UCSD-AML1 (cell line): ENCODE measurements at regions not wholly inside any gene's neighbourhood (a gene's known extent, or its start where the extent isn't known, plus 50 kb on each side); places are given as distances from the start of the nearest gene placed in this dataset.

Experiments
- DNase-seq: peaks from one replicate; lab custom pipeline; 2025; ENCODE audit not compliant: unreplicated experiment; lab: John Stamatoyannopoulos, UW

- no peak for DNase-seq
Observed at GRCh38 chr10:21329995-21330627, 195.4 kb downstream of the SKIDA1 start.

GRCh38 chr10:21327289-21327993, 198.0 kb downstream of the SKIDA1 start:
- DNase-seq: no peak

GRCh38 chr10:21326594-21327288, 198.7 kb downstream of the SKIDA1 start:
- no peak for DNase-seq

GRCh38 chr10:21318540-21319167, 206.8 kb downstream of the SKIDA1 start:
- DNase-seq: no peak

- no peak for DNase-seq
Observed at GRCh38 chr10:21317902-21318301, 207.6 kb downstream of the SKIDA1 start.

GRCh38 chr10:21315645-21316220, 209.7 kb downstream of the SKIDA1 start:
- no peak for DNase-seq

- DNase-seq: no peak
Observed at GRCh38 chr10:21314906-21315644, 210.4 kb downstream of the SKIDA1 start.

GRCh38 chr10:21314111-21314626, 211.3 kb downstream of the SKIDA1 start:
- DNase-seq: no peak

- DNase-seq: no peak
Observed at GRCh38 chr10:21313691-21314090, 211.8 kb downstream of the SKIDA1 start.

GRCh38 chr10:21311426-21311825, 214.1 kb downstream of the SKIDA1 start:
- no peak for DNase-seq

- DNase-seq: no peak
Observed at GRCh38 chr10:21309427-21309826, 216.1 kb downstream of the SKIDA1 start.

- no peak for DNase-seq
Observed at GRCh38 chr10:21308946-21309345, 216.5 kb downstream of the SKIDA1 start.

GRCh38 chr10:21308018-21308417, 217.5 kb downstream of the SKIDA1 start:
- no peak for DNase-seq

- no peak for DNase-seq
Observed at GRCh38 chr10:21304608-21305007, 220.9 kb downstream of the SKIDA1 start.

- no peak for DNase-seq
Observed at GRCh38 chr10:21304198-21304597, 221.3 kb downstream of the SKIDA1 start.

- no peak for DNase-seq
Observed at GRCh38 chr10:21300551-21300950, 224.9 kb downstream of the SKIDA1 start.

GRCh38 chr10:21299330-21299729, 226.2 kb downstream of the SKIDA1 start:
- no peak for DNase-seq

GRCh38 chr10:21298701-21299100, 226.8 kb downstream of the SKIDA1 start:
- DNase-seq: no peak

GRCh38 chr10:21297603-21298383, 227.7 kb downstream of the SKIDA1 start:
- no peak for DNase-seq
